ENCODE measurements at regions not wholly inside any gene's neighbourhood (a gene's known extent, or its start where the extent isn't known, plus 50 kb on each side); places are given as distances from the start of the nearest gene placed in this dataset.

DNA sequence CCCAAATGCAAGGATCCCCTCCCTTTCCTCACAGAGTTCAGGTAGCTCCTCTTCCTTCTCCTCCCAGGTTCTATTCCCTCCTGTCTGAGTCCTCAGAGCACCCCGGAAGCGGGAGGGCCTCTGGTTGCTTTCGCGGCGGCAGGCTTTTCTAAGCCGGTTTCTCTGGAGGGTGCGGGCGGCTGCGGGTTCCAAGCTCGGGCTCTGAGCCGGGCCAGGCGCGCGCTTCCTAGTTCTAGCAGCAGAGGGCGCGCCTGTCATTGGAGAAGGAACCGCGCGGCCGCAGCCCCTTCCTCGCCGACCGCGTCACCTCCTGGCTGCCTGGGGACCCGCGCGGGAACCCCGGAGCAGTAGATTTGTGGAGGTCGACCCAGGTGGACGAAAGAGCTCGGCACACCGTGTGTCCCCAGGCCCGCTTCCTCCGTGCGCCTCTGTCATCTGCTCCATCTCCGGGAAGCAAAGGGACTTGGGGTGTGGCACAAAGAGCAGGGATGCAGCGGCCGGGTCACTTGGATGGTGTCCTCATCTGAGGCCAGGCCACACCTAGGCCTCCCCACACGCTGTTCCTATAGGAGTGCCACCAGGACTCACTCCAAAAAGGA, 389.0 kb upstream of the PODXL start:
- Histone ChIP-seq H3K27ac (ENCODE audit: low read depth in 2 of 2, low read length in 1 of 2) (peak overlapping the region in 1 of 2 experiments; percentile 31; a peak in 1 of 4 replicates), H3K36me3 (replicated peaks in 1 of 2; ENCODE audit: control insufficient read depth in 1 of 2, insufficient read depth in 2 of 2, low read length in 1 of 2) (peaks cover 0 to 31% of the 10 kb centered on the region in 2 experiments), H3K4me2 (peak overlapping the region; percentile 47; the same call in 1 of the 2 replicates), H3K9me2 (no peaks in the 10 kb centered on the region), H4K20me1 (ENCODE audit: insufficient read depth) (no peaks in the 10 kb centered on the region; the same call in 1 of the 2 replicates), H3K9me3 (no peaks in the 10 kb centered on the region), H3K4me3 (ENCODE audit: low read depth in 2 of 2, low read length in 1 of 2) (peak overlapping the region; percentile 23 to 37), H3K9ac (peak overlapping the region; percentile 43), H3K4me1 (ENCODE audit: control insufficient read depth in 1 of 2, insufficient read depth in 2 of 2, low read depth in 1 of 2, low read length in 1 of 2) (peaks cover 13 to 31% of the 10 kb centered on the region in 2 experiments; a peak in 3 of 4 replicates), H3F3A (replicated peaks; ENCODE audit: insufficient read depth) (peaks cover 23% of the 10 kb centered on the region), H3K27me3 (ENCODE audit: insufficient read depth) (no peaks in the 10 kb centered on the region), H3K79me2 (ENCODE audit: insufficient read depth) (no peaks in the 10 kb centered on the region), H2AFZ (ENCODE audit: low read depth) (peak overlapping the region; percentile 20; the same call in 1 of the 2 replicates)
- TF ChIP-seq FOXJ3 (CRISPR knock-in tag; IDR thresholded peaks at IDR 0.05): no peak
- no peak for TF ChIP-seq FOXM1 (IDR thresholded peaks at IDR 0.05; ENCODE audit: low read depth)
- TF ChIP-seq, protein P1, sequence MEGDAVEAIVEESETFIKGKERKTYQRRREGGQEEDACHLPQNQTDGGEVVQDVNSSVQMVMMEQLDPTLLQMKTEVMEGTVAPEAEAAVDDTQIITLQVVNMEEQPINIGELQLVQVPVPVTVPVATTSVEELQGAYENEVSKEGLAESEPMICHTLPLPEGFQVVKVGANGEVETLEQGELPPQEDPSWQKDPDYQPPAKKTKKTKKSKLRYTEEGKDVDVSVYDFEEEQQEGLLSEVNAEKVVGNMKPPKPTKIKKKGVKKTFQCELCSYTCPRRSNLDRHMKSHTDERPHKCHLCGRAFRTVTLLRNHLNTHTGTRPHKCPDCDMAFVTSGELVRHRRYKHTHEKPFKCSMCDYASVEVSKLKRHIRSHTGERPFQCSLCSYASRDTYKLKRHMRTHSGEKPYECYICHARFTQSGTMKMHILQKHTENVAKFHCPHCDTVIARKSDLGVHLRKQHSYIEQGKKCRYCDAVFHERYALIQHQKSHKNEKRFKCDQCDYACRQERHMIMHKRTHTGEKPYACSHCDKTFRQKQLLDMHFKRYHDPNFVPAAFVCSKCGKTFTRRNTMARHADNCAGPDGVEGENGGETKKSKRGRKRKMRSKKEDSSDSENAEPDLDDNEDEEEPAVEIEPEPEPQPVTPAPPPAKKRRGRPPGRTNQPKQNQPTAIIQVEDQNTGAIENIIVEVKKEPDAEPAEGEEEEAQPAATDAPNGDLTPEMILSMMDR (IDR thresholded peaks at IDR 0.05): peak; percentile 97
- 0 out of 2 replicates have a peak, but pooled peaks have one; percentile 19 for TF ChIP-seq TEAD4 (IDR thresholded peaks at IDR 0.05; ENCODE audit: borderline replicate concordance, insufficient read depth)
- TF ChIP-seq SIN3A (IDR thresholded peaks at IDR 0.05; ENCODE audit: borderline replicate concordance, low read depth, low read length): no peak
- no peak for TF ChIP-seq POLR2AphosphoS5 (IDR thresholded peaks at IDR 0.05; ENCODE audit: low read depth, low read length)
- TF ChIP-seq RAD21 (IDR thresholded peaks at IDR 0.05; ENCODE audit: low read length): peak; percentile 95
- no peak for TF ChIP-seq TCF12 (IDR thresholded peaks at IDR 0.05)
- TF ChIP-seq NRF1 (IDR thresholded peaks at IDR 0.05; ENCODE audit: low read depth, low read length): peak; percentile 6; the same call in 1 of the 2 replicates
- TF ChIP-seq GABPA (IDR thresholded peaks at IDR 0.05; ENCODE audit: low read depth): no peak
- TF ChIP-seq, protein P2, sequence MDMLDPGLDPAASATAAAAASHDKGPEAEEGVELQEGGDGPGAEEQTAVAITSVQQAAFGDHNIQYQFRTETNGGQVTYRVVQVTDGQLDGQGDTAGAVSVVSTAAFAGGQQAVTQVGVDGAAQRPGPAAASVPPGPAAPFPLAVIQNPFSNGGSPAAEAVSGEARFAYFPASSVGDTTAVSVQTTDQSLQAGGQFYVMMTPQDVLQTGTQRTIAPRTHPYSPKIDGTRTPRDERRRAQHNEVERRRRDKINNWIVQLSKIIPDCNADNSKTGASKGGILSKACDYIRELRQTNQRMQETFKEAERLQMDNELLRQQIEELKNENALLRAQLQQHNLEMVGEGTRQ (IDR thresholded peaks at IDR 0.05; ENCODE audit: borderline replicate concordance, low read depth, low read length): no peak
- TF ChIP-seq, protein P3, sequence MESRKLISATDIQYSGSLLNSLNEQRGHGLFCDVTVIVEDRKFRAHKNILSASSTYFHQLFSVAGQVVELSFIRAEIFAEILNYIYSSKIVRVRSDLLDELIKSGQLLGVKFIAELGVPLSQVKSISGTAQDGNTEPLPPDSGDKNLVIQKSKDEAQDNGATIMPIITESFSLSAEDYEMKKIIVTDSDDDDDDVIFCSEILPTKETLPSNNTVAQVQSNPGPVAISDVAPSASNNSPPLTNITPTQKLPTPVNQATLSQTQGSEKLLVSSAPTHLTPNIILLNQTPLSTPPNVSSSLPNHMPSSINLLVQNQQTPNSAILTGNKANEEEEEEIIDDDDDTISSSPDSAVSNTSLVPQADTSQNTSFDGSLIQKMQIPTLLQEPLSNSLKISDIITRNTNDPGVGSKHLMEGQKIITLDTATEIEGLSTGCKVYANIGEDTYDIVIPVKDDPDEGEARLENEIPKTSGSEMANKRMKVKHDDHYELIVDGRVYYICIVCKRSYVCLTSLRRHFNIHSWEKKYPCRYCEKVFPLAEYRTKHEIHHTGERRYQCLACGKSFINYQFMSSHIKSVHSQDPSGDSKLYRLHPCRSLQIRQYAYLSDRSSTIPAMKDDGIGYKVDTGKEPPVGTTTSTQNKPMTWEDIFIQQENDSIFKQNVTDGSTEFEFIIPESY (IDR thresholded peaks at IDR 0.05; ENCODE audit: borderline replicate concordance, low read depth): no peak
- no peak for TF ChIP-seq ELF1 (IDR thresholded peaks at IDR 0.05)
- TF ChIP-seq, protein P4, sequence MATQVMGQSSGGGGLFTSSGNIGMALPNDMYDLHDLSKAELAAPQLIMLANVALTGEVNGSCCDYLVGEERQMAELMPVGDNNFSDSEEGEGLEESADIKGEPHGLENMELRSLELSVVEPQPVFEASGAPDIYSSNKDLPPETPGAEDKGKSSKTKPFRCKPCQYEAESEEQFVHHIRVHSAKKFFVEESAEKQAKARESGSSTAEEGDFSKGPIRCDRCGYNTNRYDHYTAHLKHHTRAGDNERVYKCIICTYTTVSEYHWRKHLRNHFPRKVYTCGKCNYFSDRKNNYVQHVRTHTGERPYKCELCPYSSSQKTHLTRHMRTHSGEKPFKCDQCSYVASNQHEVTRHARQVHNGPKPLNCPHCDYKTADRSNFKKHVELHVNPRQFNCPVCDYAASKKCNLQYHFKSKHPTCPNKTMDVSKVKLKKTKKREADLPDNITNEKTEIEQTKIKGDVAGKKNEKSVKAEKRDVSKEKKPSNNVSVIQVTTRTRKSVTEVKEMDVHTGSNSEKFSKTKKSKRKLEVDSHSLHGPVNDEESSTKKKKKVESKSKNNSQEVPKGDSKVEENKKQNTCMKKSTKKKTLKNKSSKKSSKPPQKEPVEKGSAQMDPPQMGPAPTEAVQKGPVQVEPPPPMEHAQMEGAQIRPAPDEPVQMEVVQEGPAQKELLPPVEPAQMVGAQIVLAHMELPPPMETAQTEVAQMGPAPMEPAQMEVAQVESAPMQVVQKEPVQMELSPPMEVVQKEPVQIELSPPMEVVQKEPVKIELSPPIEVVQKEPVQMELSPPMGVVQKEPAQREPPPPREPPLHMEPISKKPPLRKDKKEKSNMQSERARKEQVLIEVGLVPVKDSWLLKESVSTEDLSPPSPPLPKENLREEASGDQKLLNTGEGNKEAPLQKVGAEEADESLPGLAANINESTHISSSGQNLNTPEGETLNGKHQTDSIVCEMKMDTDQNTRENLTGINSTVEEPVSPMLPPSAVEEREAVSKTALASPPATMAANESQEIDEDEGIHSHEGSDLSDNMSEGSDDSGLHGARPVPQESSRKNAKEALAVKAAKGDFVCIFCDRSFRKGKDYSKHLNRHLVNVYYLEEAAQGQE (IDR thresholded peaks at IDR 0.05; ENCODE audit: low read depth, low read length): no peak
- no peak for TF ChIP-seq JUND (IDR thresholded peaks at IDR 0.05)
- TF ChIP-seq MEF2A (IDR thresholded peaks at IDR 0.05; ENCODE audit: borderline replicate concordance, low read depth): no peak
- no peak for TF ChIP-seq EZH2phosphoT487 (IDR thresholded peaks at IDR 0.05; ENCODE audit: borderline replicate concordance, low read depth)
- peak; percentile 97 for TF ChIP-seq SMC3 (IDR thresholded peaks at IDR 0.05; ENCODE audit: low read depth, low read length)
- no peak for TF ChIP-seq GATA2 (CRISPR knock-in tag; IDR thresholded peaks at IDR 0.05)
- TF ChIP-seq, protein P5, sequence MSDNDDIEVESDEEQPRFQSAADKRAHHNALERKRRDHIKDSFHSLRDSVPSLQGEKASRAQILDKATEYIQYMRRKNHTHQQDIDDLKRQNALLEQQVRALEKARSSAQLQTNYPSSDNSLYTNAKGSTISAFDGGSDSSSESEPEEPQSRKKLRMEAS (IDR thresholded peaks at IDR 0.05; ENCODE audit: low read depth): peak; percentile 46; the same call in 1 of the 2 replicates
- no peak; a peak in 1 of 4 replicates for TF ChIP-seq EP300 (IDR thresholded peaks at IDR 0.05; ENCODE audit: borderline replicate concordance in 1 of 2, low read depth in 1 of 2, low read length in 1 of 2)
- WGBS (ENCODE audit: low lambda C conversion rate): 30% methylated on average over 25 of the region's 39 CpGs
- DNase-seq: peak; percentile 93
- POLR2A ChIA-PET: interaction anchor here (1.2 kb wide), 1 partner anchor 633 kb away, joined by 4 read pairs; no protein-coding TSS in a partner anchor
- CTCF ChIA-PET: interaction anchor here (0.6 to 9.2 kb wide), 149 partner anchors 10 to 1610 kb away, joined by 3 to 136 read pairs (median 4); partner anchors contain the start of gene PLXNA4

Data from SK-N-SH (cell line).